Esophagus squamous epithelium (tissue), 4 donors: ENCODE measurements at regions not wholly inside any gene's neighbourhood (a gene's known extent, or its start where the extent isn't known, plus 50 kb on each side); places are given as distances from the start of the nearest gene placed in this dataset.

Source experiments
- CTCF ChIP-seq, 6 experiments: fragments of 450-650 bp in 4 of 6; fragments of 200-600 bp in 2 of 6; sonication (generic) in 2 of 6; IDR thresholded peaks; one replicate each; pipeline ENCODE4 v1.5.1; 2016 to 2019; ENCODE audit warnings: antibody characterized with exemption in 6 of 6, mild to moderate bottlenecking in 4 of 6, moderate library complexity in 4 of 6
- POLR2A ChIP-seq, 4 donors: fragments of 450-650 bp; IDR thresholded peaks; one replicate each; pipeline ENCODE4 v1.6.1; 2017; ENCODE audit warnings: antibody characterized with exemption in 4 of 4, mild to moderate bottlenecking in 4 of 4, moderate library complexity in 3 of 4

- TF ChIP-seq CTCF (IDR thresholded peaks at IDR 0.05): no peak
- TF ChIP-seq POLR2A (IDR thresholded peaks at IDR 0.05): no peak
Measured at GRCh38 chr1:22263359-22263758, 120.5 kb upstream of the WNT4 start.
